HEK293 (cell line): ENCODE measurements at regions not wholly inside any gene's neighbourhood (a gene's known extent, or its start where the extent isn't known, plus 50 kb on each side); places are given as distances from the start of the nearest gene placed in this dataset.

Source experiments
- CTCF ChIA-PET: fragments of 350-600 bp; formaldehyde crosslinking; extraction: SDS; loops from one replicate; lab custom pipeline; 2021; ENCODE audit warnings: antibody characterized with exemption; lab: Yijun Ruan, JAX
- POLR2A ChIA-PET: fragments of 300-600 bp; formaldehyde crosslinking; extraction: SDS; loops from one replicate; lab custom pipeline; 2020; ENCODE audit warnings: antibody characterized with exemption, inconsistent platforms; lab: Yijun Ruan, JAX
- H3K27ac ChIP-seq: fragments of 200-500 bp; sonication (Bioruptor generic); 2 replicates; pipeline ENCODE4 v1.5.1; 2014; ENCODE audit warnings: low read depth, low read length, control low read depth, inconsistent platforms; ENCODE audit errors: extremely low read depth
- H3K36me3 ChIP-seq, 2 experiments: fragments of 200-500 bp in 1 of 2; sonication (Bioruptor generic) in 1 of 2; 1 replicate in 1 of 2; 2 replicates in 1 of 2; pipeline ENCODE4 v1.5.1; 2014 to 2017; ENCODE audit warnings: inconsistent platforms in 2 of 2, low read length in 2 of 2; ENCODE audit not compliant: control insufficient read depth in 2 of 2, insufficient read depth in 1 of 2
- H3K4me1 ChIP-seq: fragments of 200-500 bp; sonication (Bioruptor generic); 2 replicates; pipeline ENCODE4 v1.5.1; 2014; ENCODE audit warnings: mild to moderate bottlenecking, low read length, inconsistent platforms; ENCODE audit not compliant: control insufficient read depth, insufficient read depth
- H3K4me3 ChIP-seq: 2 replicates; pipeline ENCODE4 v1.5.1; 2011; ENCODE audit warnings: low read depth, mild to moderate bottlenecking, control low read depth, low read length, moderate library complexity
- H3K9me3 ChIP-seq: fragments of 200-500 bp; sonication (Bioruptor generic); 2 replicates; pipeline ENCODE4 v1.5.1; 2014; ENCODE audit warnings: low read depth, low read length, inconsistent platforms; ENCODE audit not compliant: control insufficient read depth, insufficient read depth
- EGR2 ChIP-seq: fragments of 450-650 bp; formaldehyde crosslinking; IDR thresholded peaks from 2 replicates; pipeline ENCODE4 v1.5.1; 2016; ENCODE audit warnings: low read depth, missing biosample characterization, missing genetic modification characterization
- KLF1 ChIP-seq: fragments of 450-650 bp; formaldehyde crosslinking; IDR thresholded peaks from 2 replicates; pipeline ENCODE4 v1.5.1; 2016; ENCODE audit warnings: missing biosample characterization, missing genetic modification characterization
- KLF9 ChIP-seq: fragments of 450-650 bp; formaldehyde crosslinking; IDR thresholded peaks from 2 replicates; pipeline ENCODE4 v1.5.1; 2016; ENCODE audit warnings: missing biosample characterization, missing genetic modification characterization, low read depth
- OSR2 ChIP-seq: fragments of 450-650 bp; formaldehyde crosslinking; IDR thresholded peaks from 2 replicates; pipeline ENCODE4 v1.5.1; 2016; ENCODE audit warnings: missing biosample characterization, missing genetic modification characterization
- ZEB2 ChIP-seq: fragments of 450-650 bp; formaldehyde crosslinking; IDR thresholded peaks from 2 replicates; pipeline ENCODE4 v1.5.1; 2016; ENCODE audit warnings: missing biosample characterization, missing genetic modification characterization
- ZFHX2 ChIP-seq: fragments of 450-650 bp; formaldehyde crosslinking; conservative IDR thresholded peaks from 2 replicates; pipeline ENCODE4 v1.5.1; 2016; ENCODE audit warnings: missing biosample characterization, missing genetic modification characterization
- ZFP37 ChIP-seq: fragments of 450-650 bp; formaldehyde crosslinking; IDR thresholded peaks from 2 replicates; pipeline ENCODE4 v1.5.1; 2016; ENCODE audit warnings: missing biosample characterization, missing genetic modification characterization
- ZNF10 ChIP-seq: fragments of 450-650 bp; formaldehyde crosslinking; IDR thresholded peaks from 2 replicates; pipeline ENCODE4 v1.5.1; 2017; ENCODE audit warnings: missing biosample characterization, missing genetic modification characterization
- ZNF48 ChIP-seq: fragments of 450-650 bp; formaldehyde crosslinking; IDR thresholded peaks from 2 replicates; pipeline ENCODE4 v1.5.1; 2016; ENCODE audit warnings: missing biosample characterization, missing genetic modification characterization
- ZNF596 ChIP-seq: fragments of 450-650 bp; IDR thresholded peaks from 2 replicates; pipeline ENCODE4 v1.5.0; 2018; ENCODE audit warnings: missing biosample characterization, mild to moderate bottlenecking, missing genetic modification characterization, moderate library complexity
- ZNF654 ChIP-seq: fragments of 450-650 bp; formaldehyde crosslinking; IDR thresholded peaks from 2 replicates; pipeline ENCODE4 v1.5.1; 2016; ENCODE audit warnings: low read depth, missing biosample characterization, missing genetic modification characterization
- ZNF768 ChIP-seq: fragments of 450-650 bp; formaldehyde crosslinking; IDR thresholded peaks from 2 replicates; pipeline ENCODE4 v1.5.1; 2018; ENCODE audit warnings: missing biosample characterization, mild to moderate bottlenecking, missing genetic modification characterization
- TF ChIP-seq, protein P1 (sequence below): fragments of 450-650 bp; formaldehyde crosslinking; IDR thresholded peaks from 2 replicates; pipeline ENCODE4 v1.5.1; 2016; ENCODE audit warnings: missing biosample characterization, missing genetic modification characterization
- TF ChIP-seq, protein P2 (sequence below): fragments of 450-650 bp; formaldehyde crosslinking; IDR thresholded peaks from 2 replicates; pipeline ENCODE4 v1.5.1; 2016; ENCODE audit warnings: missing biosample characterization, missing genetic modification characterization
- TF ChIP-seq, protein P3 (sequence below): fragments of 450-650 bp; formaldehyde crosslinking; IDR thresholded peaks from 2 replicates; pipeline ENCODE4 v1.5.1; 2016; ENCODE audit warnings: missing biosample characterization, missing genetic modification characterization, borderline replicate concordance
- TF ChIP-seq, protein P4 (sequence below): fragments of 450-650 bp; formaldehyde crosslinking; IDR thresholded peaks from 2 replicates; pipeline ENCODE4 v1.5.0; 2017; ENCODE audit warnings: missing biosample characterization, missing genetic modification characterization, borderline replicate concordance

DNA sequence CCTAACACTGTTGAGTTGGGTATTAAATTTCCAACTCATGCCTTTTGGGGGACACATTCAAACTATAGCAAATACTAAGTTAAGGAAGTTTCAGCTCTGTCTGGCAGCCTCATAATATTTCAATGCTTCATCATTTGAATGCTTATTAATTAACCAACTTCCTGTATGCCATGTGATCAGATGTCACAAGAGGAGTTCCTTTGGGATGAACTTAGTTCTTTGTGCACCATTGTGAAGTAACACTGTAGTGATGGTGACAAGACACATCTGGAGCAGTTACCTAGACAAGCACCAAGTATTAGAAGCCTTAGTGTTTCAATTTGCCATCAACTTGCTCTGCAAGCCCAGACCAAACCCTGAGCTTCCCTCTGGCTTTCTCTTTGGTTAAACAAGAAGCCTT is 90.7 kb upstream of the IL12B start:
- POLR2A ChIA-PET: no interaction called here
- no peak overlapping the region for H3K4me3 ChIP-seq
- no peaks in the 10 kb centered on the region for H3K9me3 ChIP-seq
- H3K4me1 ChIP-seq: no peaks in the 10 kb centered on the region
- TF ChIP-seq KLF9 (tag by site-specific recombination) (no peak), ZNF654 (tag by site-specific recombination) (no peak), ZEB2 (no peak), OSR2 (no peak)
- TF ChIP-seq, protein P1, sequence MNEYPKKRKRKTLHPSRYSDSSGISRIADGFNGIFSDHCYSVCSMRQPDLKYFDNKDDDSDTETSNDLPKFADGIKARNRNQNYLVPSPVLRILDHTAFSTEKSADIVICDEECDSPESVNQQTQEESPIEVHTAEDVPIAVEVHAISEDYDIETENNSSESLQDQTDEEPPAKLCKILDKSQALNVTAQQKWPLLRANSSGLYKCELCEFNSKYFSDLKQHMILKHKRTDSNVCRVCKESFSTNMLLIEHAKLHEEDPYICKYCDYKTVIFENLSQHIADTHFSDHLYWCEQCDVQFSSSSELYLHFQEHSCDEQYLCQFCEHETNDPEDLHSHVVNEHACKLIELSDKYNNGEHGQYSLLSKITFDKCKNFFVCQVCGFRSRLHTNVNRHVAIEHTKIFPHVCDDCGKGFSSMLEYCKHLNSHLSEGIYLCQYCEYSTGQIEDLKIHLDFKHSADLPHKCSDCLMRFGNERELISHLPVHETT (tag by site-specific recombination): no peak
- TF ChIP-seq, protein P2, sequence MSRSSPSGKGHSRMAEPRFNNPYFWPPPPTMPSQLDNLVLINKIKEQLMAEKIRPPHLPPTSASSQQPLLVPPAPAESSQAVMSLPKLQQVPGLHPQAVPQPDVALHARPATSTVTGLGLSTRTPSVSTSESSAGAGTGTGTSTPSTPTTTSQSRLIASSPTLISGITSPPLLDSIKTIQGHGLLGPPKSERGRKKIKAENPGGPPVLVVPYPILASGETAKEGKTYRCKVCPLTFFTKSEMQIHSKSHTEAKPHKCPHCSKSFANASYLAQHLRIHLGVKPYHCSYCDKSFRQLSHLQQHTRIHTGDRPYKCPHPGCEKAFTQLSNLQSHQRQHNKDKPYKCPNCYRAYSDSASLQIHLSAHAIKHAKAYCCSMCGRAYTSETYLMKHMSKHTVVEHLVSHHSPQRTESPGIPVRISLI (tag by site-specific recombination): no peak
- TF ChIP-seq, protein P3, sequence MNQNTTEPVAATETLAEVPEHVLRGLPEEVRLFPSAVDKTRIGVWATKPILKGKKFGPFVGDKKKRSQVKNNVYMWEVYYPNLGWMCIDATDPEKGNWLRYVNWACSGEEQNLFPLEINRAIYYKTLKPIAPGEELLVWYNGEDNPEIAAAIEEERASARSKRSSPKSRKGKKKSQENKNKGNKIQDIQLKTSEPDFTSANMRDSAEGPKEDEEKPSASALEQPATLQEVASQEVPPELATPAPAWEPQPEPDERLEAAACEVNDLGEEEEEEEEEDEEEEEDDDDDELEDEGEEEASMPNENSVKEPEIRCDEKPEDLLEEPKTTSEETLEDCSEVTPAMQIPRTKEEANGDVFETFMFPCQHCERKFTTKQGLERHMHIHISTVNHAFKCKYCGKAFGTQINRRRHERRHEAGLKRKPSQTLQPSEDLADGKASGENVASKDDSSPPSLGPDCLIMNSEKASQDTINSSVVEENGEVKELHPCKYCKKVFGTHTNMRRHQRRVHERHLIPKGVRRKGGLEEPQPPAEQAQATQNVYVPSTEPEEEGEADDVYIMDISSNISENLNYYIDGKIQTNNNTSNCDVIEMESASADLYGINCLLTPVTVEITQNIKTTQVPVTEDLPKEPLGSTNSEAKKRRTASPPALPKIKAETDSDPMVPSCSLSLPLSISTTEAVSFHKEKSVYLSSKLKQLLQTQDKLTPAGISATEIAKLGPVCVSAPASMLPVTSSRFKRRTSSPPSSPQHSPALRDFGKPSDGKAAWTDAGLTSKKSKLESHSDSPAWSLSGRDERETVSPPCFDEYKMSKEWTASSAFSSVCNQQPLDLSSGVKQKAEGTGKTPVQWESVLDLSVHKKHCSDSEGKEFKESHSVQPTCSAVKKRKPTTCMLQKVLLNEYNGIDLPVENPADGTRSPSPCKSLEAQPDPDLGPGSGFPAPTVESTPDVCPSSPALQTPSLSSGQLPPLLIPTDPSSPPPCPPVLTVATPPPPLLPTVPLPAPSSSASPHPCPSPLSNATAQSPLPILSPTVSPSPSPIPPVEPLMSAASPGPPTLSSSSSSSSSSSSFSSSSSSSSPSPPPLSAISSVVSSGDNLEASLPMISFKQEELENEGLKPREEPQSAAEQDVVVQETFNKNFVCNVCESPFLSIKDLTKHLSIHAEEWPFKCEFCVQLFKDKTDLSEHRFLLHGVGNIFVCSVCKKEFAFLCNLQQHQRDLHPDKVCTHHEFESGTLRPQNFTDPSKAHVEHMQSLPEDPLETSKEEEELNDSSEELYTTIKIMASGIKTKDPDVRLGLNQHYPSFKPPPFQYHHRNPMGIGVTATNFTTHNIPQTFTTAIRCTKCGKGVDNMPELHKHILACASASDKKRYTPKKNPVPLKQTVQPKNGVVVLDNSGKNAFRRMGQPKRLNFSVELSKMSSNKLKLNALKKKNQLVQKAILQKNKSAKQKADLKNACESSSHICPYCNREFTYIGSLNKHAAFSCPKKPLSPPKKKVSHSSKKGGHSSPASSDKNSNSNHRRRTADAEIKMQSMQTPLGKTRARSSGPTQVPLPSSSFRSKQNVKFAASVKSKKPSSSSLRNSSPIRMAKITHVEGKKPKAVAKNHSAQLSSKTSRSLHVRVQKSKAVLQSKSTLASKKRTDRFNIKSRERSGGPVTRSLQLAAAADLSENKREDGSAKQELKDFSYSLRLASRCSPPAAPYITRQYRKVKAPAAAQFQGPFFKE (tag by site-specific recombination): no peak
- TF ChIP-seq, protein P4, sequence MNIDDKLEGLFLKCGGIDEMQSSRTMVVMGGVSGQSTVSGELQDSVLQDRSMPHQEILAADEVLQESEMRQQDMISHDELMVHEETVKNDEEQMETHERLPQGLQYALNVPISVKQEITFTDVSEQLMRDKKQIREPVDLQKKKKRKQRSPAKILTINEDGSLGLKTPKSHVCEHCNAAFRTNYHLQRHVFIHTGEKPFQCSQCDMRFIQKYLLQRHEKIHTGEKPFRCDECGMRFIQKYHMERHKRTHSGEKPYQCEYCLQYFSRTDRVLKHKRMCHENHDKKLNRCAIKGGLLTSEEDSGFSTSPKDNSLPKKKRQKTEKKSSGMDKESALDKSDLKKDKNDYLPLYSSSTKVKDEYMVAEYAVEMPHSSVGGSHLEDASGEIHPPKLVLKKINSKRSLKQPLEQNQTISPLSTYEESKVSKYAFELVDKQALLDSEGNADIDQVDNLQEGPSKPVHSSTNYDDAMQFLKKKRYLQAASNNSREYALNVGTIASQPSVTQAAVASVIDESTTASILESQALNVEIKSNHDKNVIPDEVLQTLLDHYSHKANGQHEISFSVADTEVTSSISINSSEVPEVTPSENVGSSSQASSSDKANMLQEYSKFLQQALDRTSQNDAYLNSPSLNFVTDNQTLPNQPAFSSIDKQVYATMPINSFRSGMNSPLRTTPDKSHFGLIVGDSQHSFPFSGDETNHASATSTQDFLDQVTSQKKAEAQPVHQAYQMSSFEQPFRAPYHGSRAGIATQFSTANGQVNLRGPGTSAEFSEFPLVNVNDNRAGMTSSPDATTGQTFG (tag by site-specific recombination): no peak
- H3K27ac ChIP-seq: no peak overlapping the region
- CTCF ChIA-PET: interaction anchor here (0.7 to 2.5 kb wide), 3 partner anchors 20 to 264 kb away, joined by 5 to 7 read pairs (median 6); no protein-coding TSS in a partner anchor
- H3K36me3 ChIP-seq: no peaks in the 10 kb centered on the region

DNA sequence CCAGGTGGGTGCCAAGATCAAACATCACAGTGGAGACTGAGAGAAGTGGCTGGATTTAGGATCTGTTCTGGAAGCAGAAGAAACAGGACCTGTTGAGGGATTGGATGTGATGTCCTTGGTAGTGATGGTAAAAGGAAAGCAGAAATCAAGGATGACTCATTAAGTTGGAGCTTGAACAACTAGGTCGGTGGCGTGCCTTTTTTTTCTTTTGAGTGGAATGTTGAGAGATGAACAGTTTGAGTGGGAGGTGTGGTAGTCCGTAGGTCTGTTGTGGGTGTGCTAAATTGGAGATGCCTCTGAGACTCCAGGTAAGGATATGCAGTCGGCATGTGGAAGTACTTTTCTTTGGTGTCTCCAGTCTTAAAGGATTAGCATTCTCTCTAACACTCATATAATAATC is 92.1 kb upstream of the IL12B start:
- no peak overlapping the region for H3K27ac ChIP-seq
- POLR2A ChIA-PET: no interaction called here
- no peaks in the 10 kb centered on the region for H3K9me3 ChIP-seq
- H3K4me1 ChIP-seq: no peaks in the 10 kb centered on the region
- H3K36me3 ChIP-seq: no peaks in the 10 kb centered on the region
- TF ChIP-seq ZNF48: no peak
- no peak for TF ChIP-seq ZNF596 (tag by site-specific recombination)
- TF ChIP-seq ZNF768 (tag by site-specific recombination): no peak
- TF ChIP-seq ZFHX2 (tag by site-specific recombination): peak; percentile 72
- TF ChIP-seq ZNF10 (tag by site-specific recombination): no peak
- TF ChIP-seq KLF1: no peak
- peak; percentile 81; the same call in 1 of the 2 replicates for TF ChIP-seq EGR2 (tag by site-specific recombination)
- TF ChIP-seq ZFP37 (tag by site-specific recombination): no peak
- TF ChIP-seq, all 188 proteins: peak for 2
- no peak overlapping the region for H3K4me3 ChIP-seq
- CTCF ChIA-PET: interaction anchor here (0.8 kb wide), 1 partner anchor 766 kb away, joined by 3 read pairs; no protein-coding TSS in a partner anchor
